A549 (cell line): ENCODE measurements at regions not wholly inside any gene's neighbourhood (a gene's known extent, or its start where the extent isn't known, plus 50 kb on each side); places are given as distances from the start of the nearest gene placed in this dataset.

Experiments used
- ATAC-seq, 2 experiments: fragments of 200-7000 bp in 1 of 2; fragments of >200 bp in 1 of 2; cut with Nextera tagmentation in 1 of 2; cut with Tn5 transposase in 1 of 2; 3 replicates each; pipeline versions ENCODE4 v1.8.0 to v1.9.1; 2018 to 2020; ENCODE audit warnings: mild to moderate bottlenecking in 1 of 2, moderate library complexity in 1 of 2
- CTCF ChIA-PET: fragments of 300-600 bp; sonication (Branson Sonifier 250); formaldehyde crosslinking; extraction: SDS; loops from one replicate; lab custom pipeline; 2021; ENCODE audit warnings: antibody characterized with exemption, inconsistent platforms; lab: Yijun Ruan, JAX
- POLR2A ChIA-PET: fragments of 350-600 bp; formaldehyde crosslinking; extraction: SDS; loops from one replicate; lab custom pipeline; 2021; ENCODE audit warnings: antibody characterized with exemption, inconsistent platforms; lab: Yijun Ruan, JAX
- DNase-seq, 2 experiments: peaks; one replicate each; pipeline versions ENCODE4 v3.0.0 to v3.0.0-alpha.2; 2011 to 2016; ENCODE audit warnings: low read depth in 1 of 2, low spot score in 1 of 2
- FAIRE-seq: peaks from 2 replicates; lab custom pipeline; 2011; peaks lifted over from hg19 to GRCh38; lab: Jason Lieb, UNC
- H3K27ac ChIP-seq, 2 experiments: fragments of >200 bp; sonication (Bioruptor Twin); formaldehyde crosslinking; 3 replicates each; pipeline ENCODE4 v1.5.1; 2016 to 2017
- H3K4me1 ChIP-seq: fragments of >200 bp; sonication (Bioruptor Twin); formaldehyde crosslinking; 3 replicates; pipeline ENCODE4 v1.6.1; 2016
- H3K4me2 ChIP-seq: fragments of >200 bp; sonication (Bioruptor Twin); formaldehyde crosslinking; 3 replicates; pipeline ENCODE4 v1.6.1; 2016
- H3K4me3 ChIP-seq: fragments of >200 bp; sonication (Bioruptor Twin); formaldehyde crosslinking; 3 replicates; pipeline ENCODE4 v1.5.1; 2016
- H3K9me3 ChIP-seq: fragments of >200 bp; sonication (Bioruptor Twin); formaldehyde crosslinking; 3 replicates; pipeline ENCODE4 v1.6.1; 2016
- BHLHE40 ChIP-seq: IDR thresholded peaks from 2 replicates; pipeline ENCODE4 v1.6.1; 2012; ENCODE audit warnings: low read depth, low read length, inconsistent platforms
- CBX8 ChIP-seq: fragments of 200-600 bp; sonication (generic); IDR thresholded peaks from 2 replicates; pipeline ENCODE4 v1.6.1; 2016
- CEBPB ChIP-seq, 2 experiments: fragments of >200 bp in 1 of 2; sonication (Bioruptor Twin) in 1 of 2; formaldehyde crosslinking in 1 of 2; IDR thresholded peaks; 2 replicates each; pipeline ENCODE4 v1.6.1; 2012 to 2016
- CHD2 ChIP-seq: fragments of 150-350 bp; IDR thresholded peaks from 2 replicates; pipeline ENCODE4 v1.6.1; 2014; ENCODE audit warnings: low read length; ENCODE audit not compliant: partially characterized antibody
- EHF ChIP-seq: fragments of 250-450 bp; sonication (Bioruptor Pico); IDR thresholded peaks from 2 replicates; pipeline ENCODE4 v1.5.0; 2020; ENCODE audit warnings: mild to moderate bottlenecking
- FOSB ChIP-seq: fragments of 250-450 bp; sonication (Bioruptor Pico); IDR thresholded peaks from 2 replicates; pipeline ENCODE4 v1.5.0; 2020; ENCODE audit warnings: mild to moderate bottlenecking, moderate library complexity
- FOSL2 ChIP-seq, 2 experiments: fragments of 450-650 bp in 1 of 2; fragments of >200 bp in 1 of 2; sonication (Bioruptor Twin) in 1 of 2; formaldehyde crosslinking; IDR thresholded peaks; 2 replicates each; pipeline versions ENCODE4 v1.5.0 to v1.6.1; 2016 to 2020; ENCODE audit warnings: mild to moderate bottlenecking in 1 of 2, moderate library complexity in 1 of 2
- FOXS1 ChIP-seq: fragments of 250-450 bp; sonication (Bioruptor Pico); IDR thresholded peaks from 2 replicates; pipeline ENCODE4 v1.5.0; 2020; ENCODE audit warnings: mild to moderate bottlenecking, moderate library complexity
- HOXA7 ChIP-seq: fragments of 250-450 bp; sonication (Bioruptor Pico); IDR thresholded peaks from 2 replicates; pipeline ENCODE4 v1.5.0; 2020; ENCODE audit warnings: mild to moderate bottlenecking, moderate library complexity
- HOXB13 ChIP-seq: fragments of 250-450 bp; sonication (Bioruptor Pico); IDR thresholded peaks from 2 replicates; pipeline ENCODE4 v1.5.0; 2020; ENCODE audit warnings: low read depth, mild to moderate bottlenecking, moderate library complexity
- HOXB5 ChIP-seq: fragments of 250-450 bp; sonication (Bioruptor Pico); IDR thresholded peaks from 2 replicates; pipeline ENCODE4 v1.5.0; 2020; ENCODE audit warnings: mild to moderate bottlenecking, moderate library complexity
- JUN ChIP-seq, 2 experiments: fragments of >200 bp; sonication (Bioruptor Twin); formaldehyde crosslinking; IDR thresholded peaks; 2 replicates in 1 of 2; 3 replicates in 1 of 2; pipeline ENCODE4 v1.6.1; 2016 to 2017
- JUNB ChIP-seq: fragments of >200 bp; sonication (Bioruptor Twin); formaldehyde crosslinking; IDR thresholded peaks from 2 replicates; pipeline ENCODE4 v1.6.1; 2016
- MYC ChIP-seq: IDR thresholded peaks from 2 replicates; pipeline ENCODE4 v1.6.1; 2012; ENCODE audit warnings: mild to moderate bottlenecking, inconsistent platforms, low read length, improper control_type of control experiment, borderline replicate concordance
- NR3C1 ChIP-seq: fragments of >200 bp; sonication (Bioruptor Twin); formaldehyde crosslinking; IDR thresholded peaks from 3 replicates; pipeline ENCODE4 v1.6.1; 2017
- RARB ChIP-seq: fragments of 250-450 bp; sonication (Bioruptor Pico); IDR thresholded peaks from 2 replicates; pipeline ENCODE4 v1.8.0; 2021; ENCODE audit warnings: mild to moderate bottlenecking, moderate library complexity
- RCOR1 ChIP-seq: fragments of 150-350 bp; IDR thresholded peaks from 2 replicates; pipeline ENCODE4 v1.6.1; 2014; ENCODE audit warnings: antibody characterized with exemption, low read length, low read depth
- SMC3 ChIP-seq: fragments of >200 bp; sonication (Bioruptor Twin); formaldehyde crosslinking; IDR thresholded peaks from 3 replicates; pipeline ENCODE4 v1.6.1; 2018; ENCODE audit warnings: inconsistent platforms
- TFCP2L1 ChIP-seq: fragments of 250-450 bp; sonication (Bioruptor Pico); IDR thresholded peaks from 2 replicates; pipeline ENCODE4 v1.5.0; 2021; ENCODE audit warnings: mild to moderate bottlenecking
- TP53 ChIP-seq: fragments of 250-450 bp; sonication (Bioruptor Pico); IDR thresholded peaks from 2 replicates; pipeline ENCODE4 v1.5.0; 2021; ENCODE audit warnings: mild to moderate bottlenecking, moderate library complexity
- ZC3H11A ChIP-seq: fragments of 450-650 bp; IDR thresholded peaks from 2 replicates; pipeline ENCODE4 v1.6.1; 2014; ENCODE audit warnings: antibody characterized with exemption, mild to moderate bottlenecking
- ZFP36 ChIP-seq: fragments of 450-650 bp; IDR thresholded peaks from 2 replicates; pipeline ENCODE4 v1.6.1; 2014; ENCODE audit warnings: borderline replicate concordance; ENCODE audit not compliant: partially characterized antibody
- WGBS: methylation state at CpG from one replicate; pipeline ENCODE4 v1.1.6; 2017; ENCODE audit errors: missing lambda C conversion rate; 5-methylcytosine and 5-hydroxymethylcytosine counted together
- TF ChIP-seq, protein P1 (sequence below): fragments of >200 bp; sonication (Bioruptor Twin); formaldehyde crosslinking; IDR thresholded peaks from 3 replicates; pipeline ENCODE4 v1.5.1; 2016
- TF ChIP-seq, protein P2 (sequence below): fragments of 150-350 bp; IDR thresholded peaks from 2 replicates; pipeline ENCODE4 v1.6.1; 2014; ENCODE audit warnings: low read depth, mild to moderate bottlenecking, low read length
- TF ChIP-seq, protein P3 (sequence below): fragments of 450-650 bp; IDR thresholded peaks from 2 replicates; pipeline ENCODE4 v1.6.1; 2014; ENCODE audit warnings: antibody characterized with exemption
- TF ChIP-seq, protein P4 (sequence below): IDR thresholded peaks from 2 replicates; pipeline ENCODE4 v1.6.1; 2012; ENCODE audit warnings: low read depth, borderline replicate concordance
- TF ChIP-seq, protein P5 (sequence below): fragments of 250-450 bp; sonication (Bioruptor Pico); IDR thresholded peaks from 2 replicates; pipeline ENCODE4 v1.5.0; 2020; ENCODE audit warnings: low read depth, mild to moderate bottlenecking, moderate library complexity
- TF ChIP-seq, protein P6 (sequence below): IDR thresholded peaks from 2 replicates; pipeline ENCODE4 v1.6.1; 2012

DNA sequence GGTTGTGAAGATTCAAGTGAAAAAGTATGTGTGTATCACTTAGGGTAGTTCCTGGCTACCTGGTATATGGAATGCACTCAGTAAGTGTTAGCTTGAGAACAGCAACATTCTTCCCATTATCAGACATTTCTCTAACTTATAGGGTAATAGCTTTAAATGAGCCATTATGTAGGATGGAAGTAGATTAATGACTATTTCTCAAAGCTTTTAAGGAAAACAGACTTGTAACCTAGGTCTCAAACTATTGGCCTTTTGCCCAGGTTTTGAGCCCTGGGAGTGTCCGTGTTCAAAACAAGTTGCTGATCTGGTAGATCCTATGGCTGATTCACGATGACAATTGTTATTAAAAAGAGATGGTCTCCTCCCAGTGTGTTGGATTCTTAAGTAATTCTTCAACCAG lies 129.1 kb upstream of the UMPS start:
- Histone ChIP-seq H3K4me1 (peaks cover 7% of the 10 kb centered on the region), H3K27ac (no peak overlapping the region), H3K9me3 (no peaks in the 10 kb centered on the region), H3K4me2 (no peak overlapping the region), H3K4me3 (no peak overlapping the region)
- DNase-seq (no peak), FAIRE-seq (no peak), ATAC-seq (no peak)
- ChIA-PET CTCF (interaction anchor here (0.6 to 1.9 kb wide), 5 partner anchors 10 to 240 kb away, joined by 3 to 8 read pairs (median 4); no protein-coding TSS in a partner anchor), POLR2A (no interaction called here)
- WGBS: 65% methylated on average over 2 of the region's 2 CpGs
- TF ChIP-seq NR3C1: no peak
- no peak for TF ChIP-seq FOXS1
- no peak for TF ChIP-seq CHD2
- TF ChIP-seq HOXB5 (CRISPR knock-in tag): no peak
- TF ChIP-seq, protein P1, sequence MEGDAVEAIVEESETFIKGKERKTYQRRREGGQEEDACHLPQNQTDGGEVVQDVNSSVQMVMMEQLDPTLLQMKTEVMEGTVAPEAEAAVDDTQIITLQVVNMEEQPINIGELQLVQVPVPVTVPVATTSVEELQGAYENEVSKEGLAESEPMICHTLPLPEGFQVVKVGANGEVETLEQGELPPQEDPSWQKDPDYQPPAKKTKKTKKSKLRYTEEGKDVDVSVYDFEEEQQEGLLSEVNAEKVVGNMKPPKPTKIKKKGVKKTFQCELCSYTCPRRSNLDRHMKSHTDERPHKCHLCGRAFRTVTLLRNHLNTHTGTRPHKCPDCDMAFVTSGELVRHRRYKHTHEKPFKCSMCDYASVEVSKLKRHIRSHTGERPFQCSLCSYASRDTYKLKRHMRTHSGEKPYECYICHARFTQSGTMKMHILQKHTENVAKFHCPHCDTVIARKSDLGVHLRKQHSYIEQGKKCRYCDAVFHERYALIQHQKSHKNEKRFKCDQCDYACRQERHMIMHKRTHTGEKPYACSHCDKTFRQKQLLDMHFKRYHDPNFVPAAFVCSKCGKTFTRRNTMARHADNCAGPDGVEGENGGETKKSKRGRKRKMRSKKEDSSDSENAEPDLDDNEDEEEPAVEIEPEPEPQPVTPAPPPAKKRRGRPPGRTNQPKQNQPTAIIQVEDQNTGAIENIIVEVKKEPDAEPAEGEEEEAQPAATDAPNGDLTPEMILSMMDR: no peak
- TF ChIP-seq CBX8: no peak
- TF ChIP-seq JUN (IDR thresholded peaks at IDR 0.05): no peak
- no peak for TF ChIP-seq FOSB
- no peak for TF ChIP-seq SMC3
- TF ChIP-seq ZC3H11A: no peak
- no peak for TF ChIP-seq HOXB13
- no peak for TF ChIP-seq HOXA7 (CRISPR knock-in tag)
- TF ChIP-seq BHLHE40: no peak

DNA sequence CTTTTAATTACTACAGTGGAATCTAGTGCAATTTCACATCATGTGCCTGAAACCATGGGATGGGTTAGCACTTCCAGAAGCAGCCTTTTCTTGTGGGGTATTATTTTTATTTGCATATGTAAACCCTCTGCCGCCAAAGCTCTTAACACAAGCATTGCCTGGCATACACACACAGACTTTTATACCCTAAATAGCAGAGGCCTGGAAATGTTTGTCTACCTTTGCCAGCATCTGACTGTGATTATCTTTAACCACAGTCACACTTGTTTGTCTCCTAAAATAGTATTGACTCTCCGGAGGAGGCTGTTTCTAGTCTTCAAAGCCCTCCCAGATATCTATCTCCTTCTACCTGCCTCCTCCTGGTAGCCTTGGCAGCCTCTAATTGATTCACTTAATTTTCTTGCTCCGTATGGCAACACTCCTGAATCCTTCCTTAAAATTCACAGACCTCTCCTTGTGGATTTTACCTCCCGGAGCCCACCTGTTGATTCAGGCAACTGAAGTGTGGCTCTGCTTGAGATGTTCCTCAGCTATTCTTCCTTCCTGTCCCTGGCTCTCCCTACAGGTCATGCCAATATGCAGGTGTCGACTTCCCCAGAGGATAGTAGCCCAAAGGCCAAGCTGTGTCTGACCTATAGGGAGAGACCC lies 127.1 kb upstream of the UMPS start:
- H3K4me2 ChIP-seq: no peak overlapping the region
- POLR2A ChIA-PET: no interaction called here
- DNase-seq (no peak), FAIRE-seq (no peak), ATAC-seq (no peak)
- H3K9me3 ChIP-seq: no peaks in the 10 kb centered on the region
- H3K4me3 ChIP-seq: no peak overlapping the region
- peaks cover 17% of the 10 kb centered on the region for H3K4me1 ChIP-seq
- 60% methylated on average over 5 of the region's 5 CpGs for WGBS
- no peak overlapping the region for H3K27ac ChIP-seq
- no peak for TF ChIP-seq BHLHE40
- TF ChIP-seq, protein P2, sequence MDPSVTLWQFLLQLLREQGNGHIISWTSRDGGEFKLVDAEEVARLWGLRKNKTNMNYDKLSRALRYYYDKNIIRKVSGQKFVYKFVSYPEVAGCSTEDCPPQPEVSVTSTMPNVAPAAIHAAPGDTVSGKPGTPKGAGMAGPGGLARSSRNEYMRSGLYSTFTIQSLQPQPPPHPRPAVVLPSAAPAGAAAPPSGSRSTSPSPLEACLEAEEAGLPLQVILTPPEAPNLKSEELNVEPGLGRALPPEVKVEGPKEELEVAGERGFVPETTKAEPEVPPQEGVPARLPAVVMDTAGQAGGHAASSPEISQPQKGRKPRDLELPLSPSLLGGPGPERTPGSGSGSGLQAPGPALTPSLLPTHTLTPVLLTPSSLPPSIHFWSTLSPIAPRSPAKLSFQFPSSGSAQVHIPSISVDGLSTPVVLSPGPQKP: no peak
- no peak for TF ChIP-seq JUNB
- TF ChIP-seq, protein P3, sequence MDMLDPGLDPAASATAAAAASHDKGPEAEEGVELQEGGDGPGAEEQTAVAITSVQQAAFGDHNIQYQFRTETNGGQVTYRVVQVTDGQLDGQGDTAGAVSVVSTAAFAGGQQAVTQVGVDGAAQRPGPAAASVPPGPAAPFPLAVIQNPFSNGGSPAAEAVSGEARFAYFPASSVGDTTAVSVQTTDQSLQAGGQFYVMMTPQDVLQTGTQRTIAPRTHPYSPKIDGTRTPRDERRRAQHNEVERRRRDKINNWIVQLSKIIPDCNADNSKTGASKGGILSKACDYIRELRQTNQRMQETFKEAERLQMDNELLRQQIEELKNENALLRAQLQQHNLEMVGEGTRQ: no peak
- no peak for TF ChIP-seq HOXB13
- TF ChIP-seq, all 56 proteins: peak for 0
- CTCF ChIA-PET: interaction anchor here (0.7 kb wide), 1 partner anchor 675 kb away, joined by 4 read pairs; no protein-coding TSS in a partner anchor

DNA sequence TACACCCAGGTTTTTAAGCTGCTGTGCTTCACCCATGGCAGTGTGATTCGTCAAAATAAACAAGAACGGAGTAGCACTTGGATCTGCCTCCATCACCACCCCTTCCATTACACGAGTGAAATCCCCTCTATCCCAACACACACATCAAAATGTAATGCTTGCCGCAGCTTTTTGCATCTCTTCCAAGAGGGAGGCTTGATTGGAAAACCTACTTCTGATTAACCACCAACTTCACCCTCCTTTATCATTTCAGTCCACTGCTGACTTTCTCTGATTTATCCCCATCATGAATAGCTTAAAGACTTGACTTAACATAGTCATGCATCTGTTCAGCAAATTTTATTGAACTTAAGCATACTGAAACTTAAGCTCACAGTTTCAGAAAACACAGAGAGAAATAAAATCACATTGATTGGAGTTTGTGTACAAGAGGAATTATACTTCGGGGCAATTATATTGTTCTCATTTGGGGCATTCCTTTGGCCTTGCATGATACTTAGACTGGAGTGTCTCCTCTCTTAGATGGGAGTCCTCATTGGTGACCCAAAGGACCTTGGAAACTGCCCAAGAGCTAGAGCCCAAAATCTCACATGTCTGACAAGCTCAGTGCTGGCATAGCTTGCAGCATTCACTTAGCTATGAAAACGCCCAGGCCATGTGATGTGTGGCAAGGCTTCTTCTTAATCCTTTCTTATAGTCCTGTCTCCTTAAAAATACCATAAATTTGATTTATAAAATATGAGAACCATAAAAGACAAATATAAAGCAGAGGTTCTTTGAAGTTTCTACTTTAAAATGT lies 124.3 kb upstream of the UMPS start:
- no peak for ATAC-seq
- Histone ChIP-seq H3K4me2 (no peak overlapping the region), H3K27ac (no peak overlapping the region), H3K4me3 (no peak overlapping the region), H3K4me1 (peaks cover 10% of the 10 kb centered on the region; the same call in 2 of the 3 replicates), H3K9me3 (no peaks in the 10 kb centered on the region)
- WGBS: 58% methylated on average over 6 of the region's 6 CpGs
- no peak for DNase-seq
- FAIRE-seq: no peak
- ChIA-PET CTCF (interaction anchor here (1.4 to 2.1 kb wide), 4 partner anchors 9 to 83 kb away, joined by 3 to 9 read pairs (median 6); no protein-coding TSS in a partner anchor), POLR2A (no interaction called here)
- TF ChIP-seq CEBPB (IDR thresholded peaks at IDR 0.05): no peak
- no peak for TF ChIP-seq MYC
- TF ChIP-seq TP53 (CRISPR knock-in tag): no peak
- no peak for TF ChIP-seq ZFP36
- TF ChIP-seq RARB (CRISPR knock-in tag): no peak
- TF ChIP-seq, protein P4, sequence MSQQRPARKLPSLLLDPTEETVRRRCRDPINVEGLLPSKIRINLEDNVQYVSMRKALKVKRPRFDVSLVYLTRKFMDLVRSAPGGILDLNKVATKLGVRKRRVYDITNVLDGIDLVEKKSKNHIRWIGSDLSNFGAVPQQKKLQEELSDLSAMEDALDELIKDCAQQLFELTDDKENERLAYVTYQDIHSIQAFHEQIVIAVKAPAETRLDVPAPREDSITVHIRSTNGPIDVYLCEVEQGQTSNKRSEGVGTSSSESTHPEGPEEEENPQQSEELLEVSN: no peak
- no peak for TF ChIP-seq EHF (CRISPR knock-in tag)
- TF ChIP-seq HOXA7 (CRISPR knock-in tag): no peak
- TF ChIP-seq, protein P5, sequence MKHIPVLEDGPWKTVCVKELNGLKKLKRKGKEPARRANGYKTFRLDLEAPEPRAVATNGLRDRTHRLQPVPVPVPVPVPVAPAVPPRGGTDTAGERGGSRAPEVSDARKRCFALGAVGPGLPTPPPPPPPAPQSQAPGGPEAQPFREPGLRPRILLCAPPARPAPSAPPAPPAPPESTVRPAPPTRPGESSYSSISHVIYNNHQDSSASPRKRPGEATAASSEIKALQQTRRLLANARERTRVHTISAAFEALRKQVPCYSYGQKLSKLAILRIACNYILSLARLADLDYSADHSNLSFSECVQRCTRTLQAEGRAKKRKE: no peak
- no peak for TF ChIP-seq CHD2
- no peak for TF ChIP-seq FOSL2 (IDR thresholded peaks at IDR 0.05)
- TF ChIP-seq FOSL2 (CRISPR knock-in tag; IDR thresholded peaks at IDR 0.05): no peak
- TF ChIP-seq, protein P6, sequence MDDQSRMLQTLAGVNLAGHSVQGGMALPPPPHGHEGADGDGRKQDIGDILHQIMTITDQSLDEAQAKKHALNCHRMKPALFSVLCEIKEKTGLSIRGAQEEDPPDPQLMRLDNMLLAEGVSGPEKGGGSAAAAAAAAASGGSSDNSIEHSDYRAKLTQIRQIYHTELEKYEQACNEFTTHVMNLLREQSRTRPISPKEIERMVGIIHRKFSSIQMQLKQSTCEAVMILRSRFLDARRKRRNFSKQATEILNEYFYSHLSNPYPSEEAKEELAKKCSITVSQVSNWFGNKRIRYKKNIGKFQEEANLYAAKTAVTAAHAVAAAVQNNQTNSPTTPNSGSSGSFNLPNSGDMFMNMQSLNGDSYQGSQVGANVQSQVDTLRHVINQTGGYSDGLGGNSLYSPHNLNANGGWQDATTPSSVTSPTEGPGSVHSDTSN: no peak
- no peak for TF ChIP-seq TFCP2L1 (CRISPR knock-in tag)
- no peak for TF ChIP-seq RCOR1
